PC-3 (cell line): ENCODE measurements at regions not wholly inside any gene's neighbourhood (a gene's known extent, or its start where the extent isn't known, plus 50 kb on each side); places are given as distances from the start of the nearest gene placed in this dataset.

Source experiments
- CTCF ChIP-seq: fragments of 300-600 bp; sonication (generic); conservative IDR thresholded peaks from 2 replicates; pipeline ENCODE4 v1.5.1; 2017; ENCODE audit warnings: antibody characterized with exemption, low read depth, mild to moderate bottlenecking, low read length
- EZH2phosphoT487 ChIP-seq: fragments of 300-600 bp; sonication (generic); IDR thresholded peaks from 2 replicates; pipeline ENCODE4 v1.6.1; 2018; ENCODE audit warnings: mild to moderate bottlenecking, antibody characterized with exemption, low read length, borderline replicate concordance

GRCh38 chr13:62696490-62696889 lies 1280.8 kb upstream of the PCDH20 start:
- TF ChIP-seq CTCF (no peak), EZH2phosphoT487 (no peak)
